ENCODE measurements at regions not wholly inside any gene's neighbourhood (a gene's known extent, or its start where the extent isn't known, plus 50 kb on each side); places are given as distances from the start of the nearest gene placed in this dataset.

DNA sequence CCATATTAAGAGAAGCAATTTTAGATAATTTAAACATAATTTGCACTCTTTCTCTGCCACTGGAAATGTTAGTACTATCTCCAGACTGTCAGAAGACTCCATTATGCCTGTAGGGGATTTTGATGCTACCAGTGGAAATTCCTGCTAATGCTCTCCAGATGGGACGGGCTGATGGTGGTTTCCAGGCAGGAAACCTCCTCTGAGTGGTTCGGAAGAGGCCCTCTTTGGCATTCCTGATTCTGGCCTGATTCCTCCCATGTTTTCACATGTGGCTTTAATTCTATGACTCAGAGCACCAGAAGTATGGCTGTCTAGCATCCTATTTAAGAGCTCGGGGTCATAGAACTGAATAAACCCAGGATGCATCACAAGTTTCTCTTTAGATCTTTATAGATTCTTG is 70.9 kb upstream of the ST6GAL2 start:
- Mint-ChIP-seq H3K4me3 (ENCODE audit: unreplicated experiment) (no peak overlapping the region), H3K36me3 (ENCODE audit: insufficient read depth, unreplicated experiment) (no peaks in the 10 kb centered on the region), H3K9me3 (ENCODE audit: unreplicated experiment) (no peaks in the 10 kb centered on the region), H3K4me1 (ENCODE audit: insufficient read depth, unreplicated experiment) (no peaks in the 10 kb centered on the region), H3K27ac (ENCODE audit: low read depth, unreplicated experiment) (no peak overlapping the region), H3K27me3 (ENCODE audit: insufficient read depth, unreplicated experiment) (no peaks in the 10 kb centered on the region)
- POLR2A ChIA-PET: no interaction called here
- no peak for DNase-seq (ENCODE audit: unreplicated experiment)
- BruUV-seq (replicated peaks): no TSS peak
- CTCF ChIA-PET: no interaction called here
- intact Hi-C loops (cut with micrococcal nuclease): no loop called here
- TF ChIP-seq, protein P1, sequence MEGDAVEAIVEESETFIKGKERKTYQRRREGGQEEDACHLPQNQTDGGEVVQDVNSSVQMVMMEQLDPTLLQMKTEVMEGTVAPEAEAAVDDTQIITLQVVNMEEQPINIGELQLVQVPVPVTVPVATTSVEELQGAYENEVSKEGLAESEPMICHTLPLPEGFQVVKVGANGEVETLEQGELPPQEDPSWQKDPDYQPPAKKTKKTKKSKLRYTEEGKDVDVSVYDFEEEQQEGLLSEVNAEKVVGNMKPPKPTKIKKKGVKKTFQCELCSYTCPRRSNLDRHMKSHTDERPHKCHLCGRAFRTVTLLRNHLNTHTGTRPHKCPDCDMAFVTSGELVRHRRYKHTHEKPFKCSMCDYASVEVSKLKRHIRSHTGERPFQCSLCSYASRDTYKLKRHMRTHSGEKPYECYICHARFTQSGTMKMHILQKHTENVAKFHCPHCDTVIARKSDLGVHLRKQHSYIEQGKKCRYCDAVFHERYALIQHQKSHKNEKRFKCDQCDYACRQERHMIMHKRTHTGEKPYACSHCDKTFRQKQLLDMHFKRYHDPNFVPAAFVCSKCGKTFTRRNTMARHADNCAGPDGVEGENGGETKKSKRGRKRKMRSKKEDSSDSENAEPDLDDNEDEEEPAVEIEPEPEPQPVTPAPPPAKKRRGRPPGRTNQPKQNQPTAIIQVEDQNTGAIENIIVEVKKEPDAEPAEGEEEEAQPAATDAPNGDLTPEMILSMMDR (IDR thresholded peaks at IDR 0.05; ENCODE audit: unreplicated experiment): no peak

DNA sequence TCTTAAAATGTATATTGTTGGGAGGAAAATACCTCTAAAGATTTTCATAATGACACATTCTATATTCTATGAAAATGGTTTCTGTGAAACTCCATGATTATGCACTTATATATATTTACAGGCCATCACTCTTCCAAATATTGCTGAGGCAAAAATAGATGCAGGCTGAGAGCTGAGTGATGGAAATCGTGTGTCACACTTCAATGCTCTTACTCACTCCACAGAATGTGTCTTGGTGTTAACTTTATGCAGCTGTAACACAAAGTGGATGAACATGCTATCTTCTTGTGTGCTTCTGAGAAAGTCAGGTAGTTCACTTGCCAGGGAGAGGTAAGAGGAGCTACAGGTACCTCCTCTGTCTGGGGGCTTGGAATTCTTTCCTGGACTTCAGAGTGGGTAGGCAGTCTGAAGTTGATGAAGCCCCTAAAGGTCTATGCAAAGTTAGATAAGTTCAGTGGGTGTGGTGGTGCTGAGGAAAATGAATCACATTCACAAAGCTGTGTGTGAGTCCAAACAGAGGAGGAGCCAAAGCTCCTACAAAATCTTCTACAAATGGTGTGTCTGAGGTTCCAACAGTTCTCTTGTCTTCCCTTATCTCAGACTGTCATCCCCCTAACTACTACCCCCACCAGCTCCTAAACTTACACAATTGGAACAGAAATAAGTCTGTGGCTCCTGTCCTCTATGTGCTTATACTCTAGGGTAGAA is 74.2 kb upstream of the ST6GAL2 start:
- intact Hi-C loops (cut with micrococcal nuclease): no loop called here
- POLR2A ChIA-PET: interaction anchor here (0.7 kb wide), 1 partner anchor 100 kb away, joined by 3 read pairs; no protein-coding TSS in a partner anchor
- Mint-ChIP-seq H3K4me3 (ENCODE audit: unreplicated experiment) (no peak overlapping the region), H3K27ac (ENCODE audit: low read depth, unreplicated experiment) (no peak overlapping the region), H3K27me3 (ENCODE audit: insufficient read depth, unreplicated experiment) (no peaks in the 10 kb centered on the region), H3K9me3 (ENCODE audit: unreplicated experiment) (no peaks in the 10 kb centered on the region), H3K4me1 (ENCODE audit: insufficient read depth, unreplicated experiment) (no peaks in the 10 kb centered on the region), H3K36me3 (ENCODE audit: insufficient read depth, unreplicated experiment) (no peaks in the 10 kb centered on the region)
- CTCF ChIA-PET: interaction anchor here (0.6 kb wide), 1 partner anchor 709 kb away, joined by 3 read pairs; no protein-coding TSS in a partner anchor
- TF ChIP-seq, protein P1 (IDR thresholded peaks at IDR 0.05; ENCODE audit: unreplicated experiment): no peak
- DNase-seq (ENCODE audit: unreplicated experiment): no peak
- no TSS peak for BruUV-seq (replicated peaks)

DNA sequence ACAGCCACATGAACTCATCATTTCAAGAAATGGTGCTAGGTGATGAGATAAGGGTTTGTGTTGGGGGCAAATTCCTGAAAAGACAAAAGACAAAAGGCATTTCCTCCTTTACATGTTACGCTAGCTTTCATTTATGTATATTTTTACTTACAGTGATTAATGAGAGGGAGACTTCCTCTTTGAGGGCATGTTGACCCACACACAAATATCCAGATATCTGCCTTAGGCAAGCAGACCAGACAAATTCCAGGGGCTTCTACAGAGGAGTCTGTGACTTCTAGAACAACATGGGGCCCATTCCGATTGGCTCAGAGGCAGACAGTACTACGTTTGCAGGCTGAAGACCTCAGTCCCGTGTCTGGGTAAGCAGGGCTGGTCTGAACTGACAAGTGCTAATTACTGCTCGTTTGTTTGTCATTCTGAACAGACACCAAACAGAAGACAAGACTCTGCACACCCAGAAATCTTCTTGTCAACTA is 74.8 kb upstream of the ST6GAL2 start:
- Mint-ChIP-seq H3K4me1 (ENCODE audit: insufficient read depth, unreplicated experiment) (no peaks in the 10 kb centered on the region), H3K36me3 (ENCODE audit: insufficient read depth, unreplicated experiment) (no peaks in the 10 kb centered on the region), H3K27me3 (ENCODE audit: insufficient read depth, unreplicated experiment) (no peaks in the 10 kb centered on the region), H3K9me3 (ENCODE audit: unreplicated experiment) (no peaks in the 10 kb centered on the region), H3K27ac (ENCODE audit: low read depth, unreplicated experiment) (no peak overlapping the region), H3K4me3 (ENCODE audit: unreplicated experiment) (no peak overlapping the region)
- intact Hi-C loops (cut with micrococcal nuclease): no loop called here
- ChIA-PET CTCF (interaction anchor here (0.6 kb wide), 1 partner anchor 709 kb away, joined by 3 read pairs; no protein-coding TSS in a partner anchor), POLR2A (interaction anchor here (0.7 kb wide), 1 partner anchor 100 kb away, joined by 3 read pairs; no protein-coding TSS in a partner anchor)
- no peak for DNase-seq (ENCODE audit: unreplicated experiment)
- TF ChIP-seq, protein P1 (IDR thresholded peaks at IDR 0.05; ENCODE audit: unreplicated experiment): no peak
- no TSS peak for BruUV-seq (replicated peaks)

DNA sequence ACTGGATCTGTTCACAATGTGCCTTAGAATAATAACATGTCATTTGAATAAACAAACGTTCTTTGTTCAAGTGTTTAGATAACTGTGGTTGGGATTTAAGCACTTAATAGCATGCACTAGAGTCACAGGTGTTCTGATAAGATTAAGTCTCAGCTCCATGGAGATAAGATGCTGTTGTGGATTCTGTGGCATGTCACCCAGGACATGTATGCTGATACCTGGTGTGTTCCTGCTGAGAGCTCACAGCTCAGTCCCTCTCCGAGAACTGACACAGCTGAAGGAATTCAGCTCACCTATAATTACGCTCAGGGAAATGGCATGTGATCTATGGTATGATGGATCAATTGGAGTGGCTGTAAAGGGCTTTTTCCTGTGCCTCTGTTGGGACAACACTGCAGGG is 75.4 kb upstream of the ST6GAL2 start:
- no peaks in the 10 kb centered on the region for H3K36me3 Mint-ChIP-seq (ENCODE audit: insufficient read depth, unreplicated experiment)
- intact Hi-C loops (cut with micrococcal nuclease): no loop called here
- no peak overlapping the region for H3K4me3 Mint-ChIP-seq (ENCODE audit: unreplicated experiment)
- CTCF ChIA-PET: no interaction called here
- no peaks in the 10 kb centered on the region for H3K4me1 Mint-ChIP-seq (ENCODE audit: insufficient read depth, unreplicated experiment)
- no peaks in the 10 kb centered on the region for H3K27me3 Mint-ChIP-seq (ENCODE audit: insufficient read depth, unreplicated experiment)
- no peak overlapping the region for H3K27ac Mint-ChIP-seq (ENCODE audit: low read depth, unreplicated experiment)
- no peak for DNase-seq (ENCODE audit: unreplicated experiment)
- TF ChIP-seq, protein P1 (IDR thresholded peaks at IDR 0.05; ENCODE audit: unreplicated experiment): no peak
- POLR2A ChIA-PET: no interaction called here
- no peaks in the 10 kb centered on the region for H3K9me3 Mint-ChIP-seq (ENCODE audit: unreplicated experiment)
- no TSS peak for BruUV-seq (replicated peaks)

Measured in MCF 10A (cell line).